ENCODE measurements at regions not wholly inside any gene's neighbourhood (a gene's known extent, or its start where the extent isn't known, plus 50 kb on each side); places are given as distances from the start of the nearest gene placed in this dataset.

DNA sequence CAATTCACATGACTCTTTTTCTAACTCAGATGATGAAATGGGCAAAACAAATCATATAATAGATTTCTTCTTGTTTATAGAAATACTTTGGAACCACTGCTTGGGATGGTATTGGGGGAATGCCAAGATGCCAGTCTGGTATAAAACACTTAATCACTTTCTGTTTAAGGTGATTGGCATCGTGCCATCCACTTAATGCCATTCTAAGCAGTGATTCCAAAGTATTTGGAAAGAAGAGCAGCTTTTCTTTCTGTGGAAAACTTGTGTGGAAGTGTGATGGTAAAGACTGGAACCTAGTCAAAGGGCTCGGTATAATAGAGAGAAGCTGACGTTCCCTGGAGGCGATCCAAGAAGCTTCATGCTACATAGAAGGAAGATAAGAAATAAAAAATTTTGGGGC lies 120.6 kb downstream of the TMEM26 start:
- CTCF ChIA-PET, result no interaction called here
- POLR2A ChIA-PET, result no interaction called here
- Mint-ChIP-seq H3K27me3 (peaks cover 4 to 10% of the 10 kb centered on the region in 2 donors), H3K4me1 (no peaks in the 10 kb centered on the region), H3K4me3 (no peak overlapping the region), H3K36me3 (no peaks in the 10 kb centered on the region), H3K9me3 (peaks cover 2 to 11% (median 4%) of the 10 kb centered on the region in 3 donors), H3K27ac (no peak overlapping the region)
- peaks cover 0 to 2% of the 10 kb centered on the region in 2 experiments for H3K27me3 ChIP-seq (replicated peaks in 1 of 2; ENCODE audit: control insufficient read depth in 2 of 2, extremely low read depth in 1 of 2, insufficient read depth in 2 of 2, low read length in 1 of 2)
- no peak overlapping the region for H3K4me3 ChIP-seq (ENCODE audit: control insufficient read depth in 1 of 2, extremely low read depth in 1 of 2, low read length in 1 of 2)
- no peak for ATAC-seq (replicated peaks in 1 of 4)
- no peaks in the 10 kb centered on the region for H3K36me3 ChIP-seq (ENCODE audit: control insufficient read depth in 2 of 2, extremely low read depth in 1 of 2, insufficient read depth in 1 of 2, low read length in 1 of 2)
- H3K9me3 ChIP-seq, result peaks cover 6% of the 10 kb centered on the region
- no peaks in the 10 kb centered on the region for H3K4me1 ChIP-seq (ENCODE audit: control insufficient read depth in 1 of 2, extremely low read depth in 1 of 2, insufficient read depth in 2 of 2, low read length in 2 of 2)
- H3K27ac ChIP-seq (ENCODE audit: low read length), result no peak overlapping the region
- WGBS (ENCODE audit: insufficient coverage), result no CpG with 5 or more reads among the region's 4 CpGs
- no peak for DNase-seq

DNA sequence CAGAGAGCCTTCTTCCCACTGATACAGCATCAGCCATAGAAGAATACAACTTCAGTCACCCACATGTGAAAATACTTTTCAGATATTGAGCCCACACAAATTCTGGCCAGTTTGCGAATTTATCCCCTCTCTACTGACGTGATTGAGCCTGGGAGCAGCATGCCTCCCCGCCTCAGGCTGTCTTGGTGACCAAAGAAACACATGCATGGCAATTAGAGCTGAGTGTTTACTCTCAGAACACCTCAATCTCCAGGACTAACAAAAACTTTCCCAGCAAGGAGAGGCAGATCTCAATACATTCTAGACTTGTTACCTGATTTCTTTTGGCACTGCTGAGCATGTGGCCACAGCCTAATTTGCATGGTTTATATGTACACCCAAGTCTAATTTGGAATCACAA lies 122.5 kb downstream of the TMEM26 start:
- H3K36me3 Mint-ChIP-seq, result no peaks in the 10 kb centered on the region
- H3K9me3 ChIP-seq, result peaks cover 6% of the 10 kb centered on the region
- H3K4me3 ChIP-seq (ENCODE audit: control insufficient read depth in 1 of 2, extremely low read depth in 1 of 2, low read length in 1 of 2), result no peak overlapping the region
- H3K27me3 ChIP-seq (replicated peaks in 1 of 2; ENCODE audit: control insufficient read depth in 2 of 2, extremely low read depth in 1 of 2, insufficient read depth in 2 of 2, low read length in 1 of 2), result peaks cover 0 to 2% of the 10 kb centered on the region in 2 experiments
- ATAC-seq (replicated peaks in 1 of 4) (no peak), DNase-seq (no peak)
- no peaks in the 10 kb centered on the region for H3K4me1 ChIP-seq (ENCODE audit: control insufficient read depth in 1 of 2, extremely low read depth in 1 of 2, insufficient read depth in 2 of 2, low read length in 2 of 2)
- H3K27ac ChIP-seq (ENCODE audit: low read length), result no peak overlapping the region
- peaks cover 0 to 10% of the 10 kb centered on the region in 2 donors for H3K27me3 Mint-ChIP-seq
- H3K4me3 Mint-ChIP-seq, result no peak overlapping the region
- H3K36me3 ChIP-seq (ENCODE audit: control insufficient read depth in 2 of 2, extremely low read depth in 1 of 2, insufficient read depth in 1 of 2, low read length in 1 of 2), result no peaks in the 10 kb centered on the region
- H3K4me1 Mint-ChIP-seq, result no peaks in the 10 kb centered on the region
- H3K9me3 Mint-ChIP-seq, result peaks cover 2 to 11% (median 4%) of the 10 kb centered on the region in 3 donors
- ChIA-PET POLR2A (no interaction called here), CTCF (no interaction called here)
- 46% methylated on average over 3 of the region's 3 CpGs for WGBS (ENCODE audit: insufficient coverage)
- H3K27ac Mint-ChIP-seq, result no peak overlapping the region

GRCh38 chr10:61329854-61330253 lies 123.3 kb downstream of the TMEM26 start:
- Mint-ChIP-seq H3K27me3 (peaks cover 0 to 16% of the 10 kb centered on the region in 2 donors), H3K4me3 (no peak overlapping the region), H3K36me3 (no peaks in the 10 kb centered on the region), H3K27ac (no peak overlapping the region), H3K4me1 (no peaks in the 10 kb centered on the region), H3K9me3 (peaks cover 2 to 11% (median 4%) of the 10 kb centered on the region in 3 donors)
- WGBS (ENCODE audit: insufficient coverage), result no CpG with 5 or more reads among the region's 2 CpGs
- no peaks in the 10 kb centered on the region for H3K4me1 ChIP-seq (ENCODE audit: control insufficient read depth in 1 of 2, extremely low read depth in 1 of 2, insufficient read depth in 2 of 2, low read length in 2 of 2)
- ChIA-PET POLR2A (no interaction called here), CTCF (no interaction called here)
- H3K36me3 ChIP-seq (ENCODE audit: control insufficient read depth in 2 of 2, extremely low read depth in 1 of 2, insufficient read depth in 1 of 2, low read length in 1 of 2), result no peaks in the 10 kb centered on the region
- peaks cover 0 to 2% of the 10 kb centered on the region in 2 experiments for H3K27me3 ChIP-seq (replicated peaks in 1 of 2; ENCODE audit: control insufficient read depth in 2 of 2, extremely low read depth in 1 of 2, insufficient read depth in 2 of 2, low read length in 1 of 2)
- ATAC-seq (replicated peaks in 1 of 4) (no peak), DNase-seq (no peak)
- no peak overlapping the region for H3K27ac ChIP-seq (ENCODE audit: low read length)
- H3K4me3 ChIP-seq (ENCODE audit: control insufficient read depth in 1 of 2, extremely low read depth in 1 of 2, low read length in 1 of 2), result no peak overlapping the region
- peaks cover 6% of the 10 kb centered on the region for H3K9me3 ChIP-seq

- ATAC-seq (replicated peaks in 1 of 4) (no peak), DNase-seq (no peak)
- no peaks in the 10 kb centered on the region for H3K4me1 Mint-ChIP-seq
- H3K4me3 Mint-ChIP-seq, result no peak overlapping the region
- Histone ChIP-seq H3K27me3 (replicated peaks in 1 of 2; ENCODE audit: control insufficient read depth in 2 of 2, extremely low read depth in 1 of 2, insufficient read depth in 2 of 2, low read length in 1 of 2) (no peaks in the 10 kb centered on the region), H3K27ac (ENCODE audit: low read length) (no peak overlapping the region), H3K36me3 (ENCODE audit: control insufficient read depth in 2 of 2, extremely low read depth in 1 of 2, insufficient read depth in 1 of 2, low read length in 1 of 2) (no peaks in the 10 kb centered on the region), H3K4me1 (ENCODE audit: control insufficient read depth in 1 of 2, extremely low read depth in 1 of 2, insufficient read depth in 2 of 2, low read length in 2 of 2) (no peaks in the 10 kb centered on the region), H3K9me3 (peaks cover 6% of the 10 kb centered on the region), H3K4me3 (ENCODE audit: control insufficient read depth in 1 of 2, extremely low read depth in 1 of 2, low read length in 1 of 2) (no peak overlapping the region)
- peaks cover 2 to 10% (median 4%) of the 10 kb centered on the region in 3 donors for H3K9me3 Mint-ChIP-seq
- H3K27ac Mint-ChIP-seq, result no peak overlapping the region
- H3K36me3 Mint-ChIP-seq, result no peaks in the 10 kb centered on the region
- peaks cover 3 to 19% of the 10 kb centered on the region in 2 donors for H3K27me3 Mint-ChIP-seq
- WGBS (ENCODE audit: insufficient coverage), result no CpG with 5 or more reads among the region's 5 CpGs
- ChIA-PET POLR2A (interaction anchor here in 1 of 2 donors (0.7 kb wide), 1 partner anchor 127 kb away, joined by 4 read pairs; no protein-coding TSS in a partner anchor), CTCF (interaction anchor here in 1 of 2 donors (0.6 kb wide), 1 partner anchor 1275 kb away, joined by 3 read pairs; no protein-coding TSS in a partner anchor)
Observed at GRCh38 chr10:61325223-61325960, 127.8 kb downstream of the TMEM26 start.

- peaks cover 3 to 16% of the 10 kb centered on the region in 2 donors for H3K27me3 Mint-ChIP-seq
- ChIA-PET POLR2A (no interaction called here), CTCF (no interaction called here)
- Histone ChIP-seq H3K9me3 (no peaks in the 10 kb centered on the region), H3K36me3 (ENCODE audit: control insufficient read depth in 2 of 2, extremely low read depth in 1 of 2, insufficient read depth in 1 of 2, low read length in 1 of 2) (no peaks in the 10 kb centered on the region), H3K27me3 (replicated peaks in 1 of 2; ENCODE audit: control insufficient read depth in 2 of 2, extremely low read depth in 1 of 2, insufficient read depth in 2 of 2, low read length in 1 of 2) (no peaks in the 10 kb centered on the region), H3K4me1 (ENCODE audit: control insufficient read depth in 1 of 2, extremely low read depth in 1 of 2, insufficient read depth in 2 of 2, low read length in 2 of 2) (no peaks in the 10 kb centered on the region), H3K27ac (ENCODE audit: low read length) (no peak overlapping the region), H3K4me3 (ENCODE audit: control insufficient read depth in 1 of 2, extremely low read depth in 1 of 2, low read length in 1 of 2) (no peak overlapping the region)
- no peaks in the 10 kb centered on the region for H3K4me1 Mint-ChIP-seq
- no peak overlapping the region for H3K27ac Mint-ChIP-seq
- H3K9me3 Mint-ChIP-seq, result peaks cover 0 to 4% (median 3%) of the 10 kb centered on the region in 3 donors
- H3K36me3 Mint-ChIP-seq, result no peaks in the 10 kb centered on the region
- H3K4me3 Mint-ChIP-seq, result no peak overlapping the region
- DNase-seq (no peak), ATAC-seq (replicated peaks in 1 of 4) (no peak)
Observed at GRCh38 chr10:61323726-61324125, 129.5 kb downstream of the TMEM26 start.

GRCh38 chr10:61321041-61321857 lies 131.9 kb downstream of the TMEM26 start:
- ATAC-seq (replicated peaks in 1 of 4) (no peak), DNase-seq (no peak)
- WGBS (ENCODE audit: insufficient coverage), result no CpG with 5 or more reads among the region's 3 CpGs
- POLR2A ChIA-PET, result no interaction called here
- H3K27ac Mint-ChIP-seq, result no peak overlapping the region
- Histone ChIP-seq H3K4me1 (ENCODE audit: control insufficient read depth in 1 of 2, extremely low read depth in 1 of 2, insufficient read depth in 2 of 2, low read length in 2 of 2) (no peaks in the 10 kb centered on the region), H3K27ac (ENCODE audit: low read length) (no peak overlapping the region), H3K4me3 (ENCODE audit: control insufficient read depth in 1 of 2, extremely low read depth in 1 of 2, low read length in 1 of 2) (no peak overlapping the region), H3K27me3 (replicated peaks in 1 of 2; ENCODE audit: control insufficient read depth in 2 of 2, extremely low read depth in 1 of 2, insufficient read depth in 2 of 2, low read length in 1 of 2) (no peaks in the 10 kb centered on the region), H3K9me3 (no peaks in the 10 kb centered on the region), H3K36me3 (ENCODE audit: control insufficient read depth in 2 of 2, extremely low read depth in 1 of 2, insufficient read depth in 1 of 2, low read length in 1 of 2) (no peaks in the 10 kb centered on the region)
- no peaks in the 10 kb centered on the region for H3K9me3 Mint-ChIP-seq
- no peak overlapping the region for H3K4me3 Mint-ChIP-seq
- H3K36me3 Mint-ChIP-seq, result no peaks in the 10 kb centered on the region
- CTCF ChIA-PET, result interaction anchor here in 1 of 2 donors (0.6 to 0.7 kb wide), 2 partner anchors 9 to 24 kb away, joined by 3 read pairs; no protein-coding TSS in a partner anchor
- no peaks in the 10 kb centered on the region for H3K4me1 Mint-ChIP-seq
- H3K27me3 Mint-ChIP-seq, result peaks cover 3 to 12% of the 10 kb centered on the region in 2 donors
